Activated T-helper 1 cell treated with anti-CD3 and anti-CD28 coated beads, Interleukin-12 subunit alpha, Interleukin-12 subunit beta, Interleukin-2, Interleukin-4 antibody, amounts not matched to agents 30 ng/mL and 10 ng/mL and 1 ng/mL, durations not matched to agents 14 hours and 24 hours and 36 hours (primary cell): ENCODE measurements at regions not wholly inside any gene's neighbourhood (a gene's known extent, or its start where the extent isn't known, plus 50 kb on each side); places are given as distances from the start of the nearest gene placed in this dataset.

Experiments used
- DNase-seq: peaks from one replicate; pipeline ENCODE4 v3.0.0; 2021; ENCODE audit warnings: low spot score
- H3K27ac Mint-ChIP-seq: one replicate; pipeline ENCODE4 v1.8.0; 2021; ENCODE audit warnings: mild to moderate bottlenecking, mixed read lengths
- H3K27me3 Mint-ChIP-seq: one replicate; pipeline ENCODE4 v1.8.0; 2022; ENCODE audit warnings: mild to moderate bottlenecking, moderate library complexity, mixed read lengths; ENCODE audit not compliant: insufficient read depth
- H3K36me3 Mint-ChIP-seq: one replicate; pipeline ENCODE4 v1.8.0; 2021; ENCODE audit warnings: low read depth, mixed read lengths
- H3K4me1 Mint-ChIP-seq: one replicate; pipeline ENCODE4 v1.8.0; 2021; ENCODE audit warnings: low read depth, mixed read lengths
- H3K4me3 Mint-ChIP-seq: one replicate; pipeline ENCODE4 v1.8.0; 2021; ENCODE audit warnings: mild to moderate bottlenecking, moderate library complexity, mixed read lengths
- H3K9me3 Mint-ChIP-seq: one replicate; pipeline ENCODE4 v1.8.0; 2021; ENCODE audit warnings: mixed read lengths
- intact Hi-C: fragments of 100-400 bp; cut with micrococcal nuclease; formaldehyde crosslinking; loops from one replicate; pipeline ENCODE4 v1.15.1; 2024

- Mint-ChIP-seq H3K4me3 (no peak overlapping the region), H3K4me1 (peaks cover 7% of the 10 kb centered on the region), H3K27ac (no peak overlapping the region), H3K27me3 (no peaks in the 10 kb centered on the region), H3K36me3 (no peaks in the 10 kb centered on the region), H3K9me3 (peaks cover 10% of the 10 kb centered on the region)
- DNase-seq: no peak
- intact Hi-C loops: no loop called here
Measured at GRCh38 chr20:60201198-60201835, 243.1 kb downstream of the CDH26 start.

DNA sequence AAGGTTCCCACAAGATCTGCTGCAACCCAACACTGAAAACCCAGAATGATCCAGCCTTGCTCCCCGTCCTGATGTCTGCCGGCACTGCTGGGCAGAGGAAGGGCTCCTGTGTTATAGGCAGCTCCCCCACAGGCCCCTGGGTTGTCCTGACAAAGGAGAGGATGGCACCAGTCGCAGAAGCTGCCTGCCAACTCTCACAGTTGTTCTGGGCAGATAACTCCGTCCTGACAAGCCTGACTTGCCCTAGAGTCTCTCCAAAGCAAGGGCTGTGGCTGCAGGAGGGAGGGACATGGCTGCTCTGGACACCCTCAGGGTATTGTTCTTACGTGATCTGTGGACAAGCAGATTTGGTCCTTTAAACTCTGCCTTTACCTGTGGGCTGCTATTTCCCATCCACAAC, 243.8 kb downstream of the CDH26 start:
- no peak overlapping the region for H3K4me3 Mint-ChIP-seq
- H3K4me1 Mint-ChIP-seq: peaks cover 7% of the 10 kb centered on the region
- no peak for DNase-seq
- H3K27ac Mint-ChIP-seq: no peak overlapping the region
- no peaks in the 10 kb centered on the region for H3K36me3 Mint-ChIP-seq
- peaks cover 6% of the 10 kb centered on the region for H3K9me3 Mint-ChIP-seq
- intact Hi-C loops: no loop called here
- no peaks in the 10 kb centered on the region for H3K27me3 Mint-ChIP-seq

DNA sequence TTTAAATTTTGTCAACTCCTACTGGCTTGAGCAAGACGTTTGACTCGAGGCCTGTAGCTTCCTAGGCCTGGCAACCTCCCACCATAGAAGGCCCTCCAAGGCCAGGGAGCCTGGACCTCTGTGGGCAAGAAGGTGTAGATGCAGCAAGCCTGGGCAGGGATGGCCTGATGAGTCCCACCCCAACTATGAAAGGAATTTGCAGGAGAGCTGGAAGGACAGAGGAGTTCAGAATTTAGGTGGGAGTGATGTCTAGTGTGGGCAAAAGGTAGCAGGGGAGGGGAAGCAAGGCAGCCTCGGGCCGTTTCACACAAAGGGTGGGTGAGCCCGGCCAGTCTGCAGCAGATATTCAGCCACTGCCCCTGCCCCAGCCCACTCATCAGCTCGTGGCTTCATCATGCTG, 245.2 kb downstream of the CDH26 start:
- no peak overlapping the region for H3K4me3 Mint-ChIP-seq
- H3K27ac Mint-ChIP-seq: no peak overlapping the region
- H3K4me1 Mint-ChIP-seq: peaks cover 7% of the 10 kb centered on the region
- intact Hi-C loops: no loop called here
- H3K27me3 Mint-ChIP-seq: no peaks in the 10 kb centered on the region
- DNase-seq: no peak
- H3K9me3 Mint-ChIP-seq: peaks cover 3% of the 10 kb centered on the region
- no peaks in the 10 kb centered on the region for H3K36me3 Mint-ChIP-seq

DNA sequence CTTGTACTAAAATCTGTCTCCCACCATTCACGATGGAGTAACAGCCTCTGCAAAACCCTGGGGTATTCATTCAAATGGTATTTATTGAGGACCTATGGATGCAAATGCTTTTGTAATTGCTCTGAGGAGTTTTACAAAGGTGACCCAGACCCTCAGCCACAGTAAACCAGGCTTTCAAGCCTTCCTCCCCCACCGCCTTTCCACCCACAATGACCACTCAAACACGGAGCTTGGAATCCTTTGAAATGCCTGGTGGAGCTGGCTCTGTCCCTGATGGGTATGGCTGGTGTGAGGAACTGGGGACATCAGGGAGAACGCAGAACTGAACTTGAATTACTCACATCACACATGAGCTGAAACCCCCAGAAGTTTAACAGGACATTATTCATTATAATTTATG, 246.4 kb downstream of the CDH26 start:
- Mint-ChIP-seq H3K9me3 (no peaks in the 10 kb centered on the region), H3K4me1 (peaks cover 2% of the 10 kb centered on the region), H3K27me3 (no peaks in the 10 kb centered on the region), H3K27ac (no peak overlapping the region), H3K4me3 (no peak overlapping the region), H3K36me3 (no peaks in the 10 kb centered on the region)
- intact Hi-C loops: no loop called here
- DNase-seq: no peak

GRCh38 chr20:60206259-60206658, 248.0 kb downstream of the CDH26 start:
- DNase-seq: no peak
- Mint-ChIP-seq H3K27ac (no peak overlapping the region), H3K4me1 (no peaks in the 10 kb centered on the region), H3K27me3 (no peaks in the 10 kb centered on the region), H3K36me3 (no peaks in the 10 kb centered on the region), H3K9me3 (no peaks in the 10 kb centered on the region), H3K4me3 (no peak overlapping the region)
- intact Hi-C loops: loop anchor here (5.0 kb wide), 1 partner anchor 149 kb away; no protein-coding TSS in a partner anchor

GRCh38 chr20:60209048-60209447, 250.8 kb downstream of the CDH26 start:
- Mint-ChIP-seq H3K4me3 (no peak overlapping the region), H3K9me3 (no peaks in the 10 kb centered on the region), H3K27me3 (no peaks in the 10 kb centered on the region), H3K27ac (no peak overlapping the region), H3K36me3 (no peaks in the 10 kb centered on the region), H3K4me1 (no peaks in the 10 kb centered on the region)
- no peak for DNase-seq
- intact Hi-C loops: loop anchor here (5.0 kb wide), 1 partner anchor 152 kb away; no protein-coding TSS in a partner anchor

DNA sequence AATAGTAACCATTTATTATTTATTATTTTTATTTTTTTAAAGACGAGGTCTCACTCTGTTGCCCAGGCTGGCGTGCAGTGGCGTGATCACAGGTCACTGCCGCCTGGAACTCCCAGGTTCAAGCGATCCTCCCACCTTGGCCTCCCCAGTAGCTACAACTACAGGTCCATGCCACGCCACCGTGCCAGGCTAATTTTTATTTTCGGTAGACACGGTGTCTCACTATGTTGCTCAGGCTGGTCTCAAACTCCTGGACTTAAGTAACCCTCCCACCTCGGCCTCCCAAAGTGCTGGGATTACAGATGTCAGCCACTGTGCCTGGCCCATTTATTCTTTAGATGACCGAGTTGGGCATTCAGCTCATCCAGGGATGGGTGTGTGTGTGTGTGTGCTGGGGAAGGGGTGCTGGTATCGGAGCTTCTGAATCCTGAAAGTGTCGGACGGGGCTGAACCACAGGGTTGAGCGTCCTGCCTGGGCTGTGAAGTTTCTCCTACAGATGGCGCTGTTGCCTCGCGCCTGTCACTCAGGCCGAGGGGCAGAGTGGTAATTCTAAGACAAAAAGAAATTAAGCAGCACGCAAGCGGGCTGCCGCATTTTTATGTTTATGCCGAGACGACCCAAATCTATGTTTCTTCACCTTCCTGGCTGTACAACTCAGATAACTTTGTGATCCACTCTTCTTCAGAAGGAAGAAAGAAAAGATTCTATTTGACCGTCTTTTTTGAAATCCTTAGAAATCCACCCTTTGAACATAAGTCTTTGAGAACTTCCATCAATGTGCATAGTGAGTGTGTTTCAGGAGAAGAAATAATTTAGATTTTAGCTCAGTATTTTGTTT, 252.8 kb downstream of the CDH26 start:
- H3K27ac Mint-ChIP-seq: no peak overlapping the region
- no peaks in the 10 kb centered on the region for H3K36me3 Mint-ChIP-seq
- H3K9me3 Mint-ChIP-seq: no peaks in the 10 kb centered on the region
- DNase-seq: peak; percentile 32
- H3K4me3 Mint-ChIP-seq: no peak overlapping the region
- H3K27me3 Mint-ChIP-seq: peaks cover 1% of the 10 kb centered on the region
- intact Hi-C loops: loop anchor here (1.0 kb wide), 1 partner anchor 52 kb away; no protein-coding TSS in a partner anchor
- no peaks in the 10 kb centered on the region for H3K4me1 Mint-ChIP-seq

DNA sequence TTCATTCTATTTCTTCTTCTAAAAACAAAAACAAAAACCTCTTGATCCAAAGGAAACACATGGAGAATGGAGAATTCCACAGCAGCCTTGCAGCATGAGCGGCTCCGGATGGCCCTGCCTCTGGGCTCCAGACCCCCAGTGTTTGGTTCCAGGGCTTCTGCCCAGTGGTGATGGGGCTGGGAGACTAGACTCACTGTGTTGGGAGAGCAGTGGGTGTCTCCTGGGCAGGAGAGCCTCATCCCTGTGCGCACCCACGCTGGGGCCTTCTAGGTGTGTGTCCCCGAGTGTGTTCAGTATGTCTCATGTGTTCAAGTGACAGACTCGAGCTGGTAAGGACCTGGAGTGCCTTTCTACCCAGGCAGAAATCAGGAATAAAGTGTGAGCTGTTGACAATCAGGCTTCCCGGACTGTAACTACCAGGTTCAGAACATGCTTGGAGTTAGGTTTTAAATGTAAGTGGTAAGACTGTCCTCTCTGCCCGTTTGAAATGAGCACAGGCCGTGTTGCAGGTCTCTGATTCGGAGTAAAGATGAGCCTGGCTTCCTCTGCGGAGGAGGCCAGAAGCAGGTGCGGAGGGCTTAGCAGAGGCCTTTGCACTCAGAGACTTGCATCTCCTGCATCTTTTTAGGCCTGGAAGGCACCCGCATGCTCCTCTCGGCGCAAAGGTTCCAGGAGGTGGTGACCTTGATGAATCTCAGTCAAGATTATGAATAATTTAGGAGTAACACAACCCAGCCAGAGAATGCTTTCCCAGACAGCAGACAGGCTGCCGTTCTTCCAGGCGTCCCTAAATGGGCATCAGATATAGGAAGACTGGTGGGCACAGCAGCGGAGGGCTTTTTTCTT, 253.6 kb downstream of the CDH26 start:
- intact Hi-C loops: loop anchor here (1.0 kb wide), 1 partner anchor 51 kb away; no protein-coding TSS in a partner anchor
- Mint-ChIP-seq H3K27ac (no peak overlapping the region), H3K36me3 (no peaks in the 10 kb centered on the region), H3K4me1 (no peaks in the 10 kb centered on the region), H3K4me3 (no peak overlapping the region), H3K9me3 (no peaks in the 10 kb centered on the region), H3K27me3 (peaks cover 1% of the 10 kb centered on the region)
- no peak for DNase-seq

- H3K4me1 Mint-ChIP-seq: no peaks in the 10 kb centered on the region
- intact Hi-C loops: no loop called here
- no peaks in the 10 kb centered on the region for H3K36me3 Mint-ChIP-seq
- H3K27me3 Mint-ChIP-seq: peaks cover 1% of the 10 kb centered on the region
- H3K4me3 Mint-ChIP-seq: no peak overlapping the region
- DNase-seq: no peak
- H3K27ac Mint-ChIP-seq: no peak overlapping the region
- H3K9me3 Mint-ChIP-seq: no peaks in the 10 kb centered on the region
Measured at GRCh38 chr20:60212695-60213094, 254.5 kb downstream of the CDH26 start.

DNA sequence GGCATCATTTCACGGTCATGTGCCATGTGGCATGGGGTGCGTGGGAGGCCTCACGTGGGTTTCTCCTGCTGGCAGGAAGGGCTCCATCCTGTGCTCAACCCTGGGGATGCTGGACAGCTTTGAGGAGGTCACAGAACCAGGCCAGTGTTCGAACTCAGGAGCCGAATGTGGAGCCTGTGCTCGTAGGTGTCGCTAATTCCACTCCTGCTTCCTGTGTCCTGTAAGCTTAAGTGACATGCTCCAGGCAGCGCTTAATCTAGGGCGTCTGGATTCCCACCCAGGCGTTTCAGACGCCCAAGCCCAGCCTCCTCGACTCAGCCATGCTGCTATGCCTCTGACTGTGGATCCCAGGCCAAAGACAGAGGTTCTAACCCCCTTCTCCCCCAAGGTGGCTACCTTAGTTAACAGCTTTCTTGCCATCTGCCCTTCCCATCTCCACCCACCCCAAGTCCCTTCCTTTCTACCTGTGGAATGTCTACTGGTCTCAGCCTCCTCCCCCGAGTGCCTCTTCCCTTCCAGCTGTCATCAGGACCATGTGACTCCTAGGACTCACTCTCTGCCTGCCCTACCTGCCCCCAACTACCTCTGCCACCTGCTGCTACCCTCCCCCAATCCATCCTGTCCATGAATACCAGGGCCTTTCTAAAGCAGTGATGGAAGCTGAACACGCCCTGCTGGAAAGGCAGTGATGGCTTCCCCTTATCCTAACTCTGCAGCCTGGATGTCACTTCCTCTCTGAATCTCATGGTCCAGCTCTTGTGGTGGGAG, 255.1 kb downstream of the CDH26 start:
- intact Hi-C loops: no loop called here
- Mint-ChIP-seq H3K27me3 (peaks cover 1% of the 10 kb centered on the region), H3K9me3 (no peaks in the 10 kb centered on the region)

DNA sequence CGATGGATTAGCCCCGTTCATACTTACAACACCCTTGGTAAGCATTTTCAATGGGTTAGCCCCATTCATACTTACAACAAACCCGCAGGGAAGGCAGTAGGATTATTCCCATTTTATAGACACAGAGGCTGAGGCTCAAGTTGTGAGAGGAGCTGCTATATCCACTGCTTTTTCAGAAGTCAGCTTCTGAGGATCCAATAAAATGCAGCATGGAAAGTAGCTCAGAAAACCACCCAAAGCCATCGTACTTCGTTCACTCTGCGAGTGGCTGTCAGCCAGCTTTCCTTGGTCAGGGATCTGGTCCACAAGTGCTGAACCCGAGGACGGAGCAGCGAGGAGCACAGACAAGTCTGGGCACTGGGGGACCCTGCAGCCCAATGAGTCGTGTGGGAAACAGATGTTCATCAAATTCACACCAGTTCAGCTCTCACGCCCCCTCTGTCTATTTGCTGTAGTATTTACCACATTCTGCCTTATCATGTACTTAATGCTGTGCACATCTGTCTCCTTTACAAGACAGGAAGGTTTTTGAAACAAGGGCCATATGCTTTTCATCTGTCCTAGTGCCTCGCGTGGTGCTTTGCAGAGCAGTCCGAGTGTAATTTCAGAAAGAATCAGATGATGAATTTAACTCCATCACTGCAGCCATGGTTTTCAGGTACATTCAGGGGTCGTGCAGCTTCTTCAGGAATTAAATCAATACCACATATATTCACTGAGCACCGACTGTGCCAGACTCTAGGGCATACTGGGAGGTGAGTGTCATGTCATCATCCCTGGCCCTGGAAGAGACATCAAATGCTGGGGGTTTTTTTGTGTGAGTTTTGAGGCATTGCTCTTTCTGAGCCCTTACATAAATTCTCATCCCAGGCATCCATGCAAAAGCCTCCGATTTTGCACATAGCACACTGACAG, 256.9 kb downstream of the CDH26 start:
- Mint-ChIP-seq H3K9me3 (no peaks in the 10 kb centered on the region), H3K27ac (no peak overlapping the region), H3K4me1 (no peaks in the 10 kb centered on the region), H3K4me3 (no peak overlapping the region), H3K36me3 (no peaks in the 10 kb centered on the region), H3K27me3 (peaks cover 1% of the 10 kb centered on the region)
- intact Hi-C loops: no loop called here
- DNase-seq: no peak

More for the DNA sequence above, 255.1 kb downstream of the CDH26 start:
- Mint-ChIP-seq H3K27ac (no peak overlapping the region), H3K36me3 (no peaks in the 10 kb centered on the region), H3K4me1 (no peaks in the 10 kb centered on the region), H3K4me3 (no peak overlapping the region)
- no peak for DNase-seq
